ENCODE measurements at regions not wholly inside any gene's neighbourhood (a gene's known extent, or its start where the extent isn't known, plus 50 kb on each side); places are given as distances from the start of the nearest gene placed in this dataset.

DNA sequence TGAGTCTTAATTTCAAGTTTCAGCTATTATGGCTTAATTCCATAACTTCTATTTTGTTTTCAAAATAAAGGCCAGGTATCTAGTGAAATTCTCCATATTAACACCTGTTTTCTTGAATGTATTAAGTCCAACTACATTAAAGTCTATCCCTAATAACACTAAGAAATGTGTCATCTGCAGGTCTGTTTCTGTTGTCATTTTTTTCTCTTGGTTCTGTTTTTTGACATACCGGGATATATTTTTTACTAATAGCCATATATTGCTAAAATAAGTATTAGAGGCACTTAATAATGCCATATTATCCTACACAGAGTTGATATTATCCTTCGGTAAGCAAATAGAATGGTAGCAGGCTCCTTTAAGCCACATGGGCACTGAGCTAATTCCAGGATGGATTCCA, 176.0 kb upstream of the MPPED2 start:
- no peak for TF ChIP-seq POLR2AphosphoS5 (IDR thresholded peaks at IDR 0.05; ENCODE audit: low read depth, low read length)
- no peak for TF ChIP-seq SMC3 (IDR thresholded peaks at IDR 0.05; ENCODE audit: low read depth, low read length)
- TF ChIP-seq, protein P1, sequence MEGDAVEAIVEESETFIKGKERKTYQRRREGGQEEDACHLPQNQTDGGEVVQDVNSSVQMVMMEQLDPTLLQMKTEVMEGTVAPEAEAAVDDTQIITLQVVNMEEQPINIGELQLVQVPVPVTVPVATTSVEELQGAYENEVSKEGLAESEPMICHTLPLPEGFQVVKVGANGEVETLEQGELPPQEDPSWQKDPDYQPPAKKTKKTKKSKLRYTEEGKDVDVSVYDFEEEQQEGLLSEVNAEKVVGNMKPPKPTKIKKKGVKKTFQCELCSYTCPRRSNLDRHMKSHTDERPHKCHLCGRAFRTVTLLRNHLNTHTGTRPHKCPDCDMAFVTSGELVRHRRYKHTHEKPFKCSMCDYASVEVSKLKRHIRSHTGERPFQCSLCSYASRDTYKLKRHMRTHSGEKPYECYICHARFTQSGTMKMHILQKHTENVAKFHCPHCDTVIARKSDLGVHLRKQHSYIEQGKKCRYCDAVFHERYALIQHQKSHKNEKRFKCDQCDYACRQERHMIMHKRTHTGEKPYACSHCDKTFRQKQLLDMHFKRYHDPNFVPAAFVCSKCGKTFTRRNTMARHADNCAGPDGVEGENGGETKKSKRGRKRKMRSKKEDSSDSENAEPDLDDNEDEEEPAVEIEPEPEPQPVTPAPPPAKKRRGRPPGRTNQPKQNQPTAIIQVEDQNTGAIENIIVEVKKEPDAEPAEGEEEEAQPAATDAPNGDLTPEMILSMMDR (IDR thresholded peaks at IDR 0.05): no peak
- TF ChIP-seq, protein P2, sequence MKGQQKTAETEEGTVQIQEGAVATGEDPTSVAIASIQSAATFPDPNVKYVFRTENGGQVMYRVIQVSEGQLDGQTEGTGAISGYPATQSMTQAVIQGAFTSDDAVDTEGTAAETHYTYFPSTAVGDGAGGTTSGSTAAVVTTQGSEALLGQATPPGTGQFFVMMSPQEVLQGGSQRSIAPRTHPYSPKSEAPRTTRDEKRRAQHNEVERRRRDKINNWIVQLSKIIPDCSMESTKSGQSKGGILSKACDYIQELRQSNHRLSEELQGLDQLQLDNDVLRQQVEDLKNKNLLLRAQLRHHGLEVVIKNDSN (IDR thresholded peaks at IDR 0.05; ENCODE audit: borderline replicate concordance, low read depth): no peak
- TF ChIP-seq JUND (IDR thresholded peaks at IDR 0.05): no peak
- TF ChIP-seq RXRA (IDR thresholded peaks at IDR 0.05; ENCODE audit: borderline replicate concordance, low read depth): no peak
- TF ChIP-seq, protein P3, sequence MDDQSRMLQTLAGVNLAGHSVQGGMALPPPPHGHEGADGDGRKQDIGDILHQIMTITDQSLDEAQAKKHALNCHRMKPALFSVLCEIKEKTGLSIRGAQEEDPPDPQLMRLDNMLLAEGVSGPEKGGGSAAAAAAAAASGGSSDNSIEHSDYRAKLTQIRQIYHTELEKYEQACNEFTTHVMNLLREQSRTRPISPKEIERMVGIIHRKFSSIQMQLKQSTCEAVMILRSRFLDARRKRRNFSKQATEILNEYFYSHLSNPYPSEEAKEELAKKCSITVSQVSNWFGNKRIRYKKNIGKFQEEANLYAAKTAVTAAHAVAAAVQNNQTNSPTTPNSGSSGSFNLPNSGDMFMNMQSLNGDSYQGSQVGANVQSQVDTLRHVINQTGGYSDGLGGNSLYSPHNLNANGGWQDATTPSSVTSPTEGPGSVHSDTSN (IDR thresholded peaks at IDR 0.05): no peak
- TF ChIP-seq RFX5 (IDR thresholded peaks at IDR 0.05; ENCODE audit: low read length): no peak
- TF ChIP-seq EZH2phosphoT487 (IDR thresholded peaks at IDR 0.05; ENCODE audit: borderline replicate concordance, low read depth): no peak
- TF ChIP-seq, protein P4, sequence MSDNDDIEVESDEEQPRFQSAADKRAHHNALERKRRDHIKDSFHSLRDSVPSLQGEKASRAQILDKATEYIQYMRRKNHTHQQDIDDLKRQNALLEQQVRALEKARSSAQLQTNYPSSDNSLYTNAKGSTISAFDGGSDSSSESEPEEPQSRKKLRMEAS (IDR thresholded peaks at IDR 0.05; ENCODE audit: low read depth): no peak
- TF ChIP-seq, protein P5, sequence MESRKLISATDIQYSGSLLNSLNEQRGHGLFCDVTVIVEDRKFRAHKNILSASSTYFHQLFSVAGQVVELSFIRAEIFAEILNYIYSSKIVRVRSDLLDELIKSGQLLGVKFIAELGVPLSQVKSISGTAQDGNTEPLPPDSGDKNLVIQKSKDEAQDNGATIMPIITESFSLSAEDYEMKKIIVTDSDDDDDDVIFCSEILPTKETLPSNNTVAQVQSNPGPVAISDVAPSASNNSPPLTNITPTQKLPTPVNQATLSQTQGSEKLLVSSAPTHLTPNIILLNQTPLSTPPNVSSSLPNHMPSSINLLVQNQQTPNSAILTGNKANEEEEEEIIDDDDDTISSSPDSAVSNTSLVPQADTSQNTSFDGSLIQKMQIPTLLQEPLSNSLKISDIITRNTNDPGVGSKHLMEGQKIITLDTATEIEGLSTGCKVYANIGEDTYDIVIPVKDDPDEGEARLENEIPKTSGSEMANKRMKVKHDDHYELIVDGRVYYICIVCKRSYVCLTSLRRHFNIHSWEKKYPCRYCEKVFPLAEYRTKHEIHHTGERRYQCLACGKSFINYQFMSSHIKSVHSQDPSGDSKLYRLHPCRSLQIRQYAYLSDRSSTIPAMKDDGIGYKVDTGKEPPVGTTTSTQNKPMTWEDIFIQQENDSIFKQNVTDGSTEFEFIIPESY (IDR thresholded peaks at IDR 0.05; ENCODE audit: borderline replicate concordance, low read depth): no peak

Measured in SK-N-SH (cell line).